ENCODE measurements at regions not wholly inside any gene's neighbourhood (a gene's known extent, or its start where the extent isn't known, plus 50 kb on each side); places are given as distances from the start of the nearest gene placed in this dataset.
A peak's percentile ranks its signal among the peaks of the same experiment; 100 is the strongest.

- no peak for DNase-seq (ENCODE audit: low read depth)
Measured at GRCh38 chr15:62708470-62708869, 334.1 kb upstream of the TPM1 start.

- no peak for DNase-seq (ENCODE audit: low read depth)
Measured at GRCh38 chr15:62709261-62709660, 333.3 kb upstream of the TPM1 start.

GRCh38 chr15:62711691-62712454, 330.7 kb upstream of the TPM1 start:
- DNase-seq (ENCODE audit: low read depth): no peak

- no peak for DNase-seq (ENCODE audit: low read depth)
Measured at GRCh38 chr15:62712455-62712839, 330.1 kb upstream of the TPM1 start.

GRCh38 chr15:62715946-62716345, 326.6 kb upstream of the TPM1 start:
- DNase-seq (ENCODE audit: low read depth): no peak

- DNase-seq (ENCODE audit: low read depth): no peak
Measured at GRCh38 chr15:62717496-62717895, 325.1 kb upstream of the TPM1 start.

- DNase-seq (ENCODE audit: low read depth): no peak
Measured at GRCh38 chr15:62719316-62719715, 323.2 kb upstream of the TPM1 start.

GRCh38 chr15:62722237-62722636, 320.3 kb upstream of the TPM1 start:
- DNase-seq (ENCODE audit: low read depth): no peak

GRCh38 chr15:62726461-62726860, 316.1 kb upstream of the TPM1 start:
- no peak for DNase-seq (ENCODE audit: low read depth)

- DNase-seq (ENCODE audit: low read depth): no peak
Measured at GRCh38 chr15:62727501-62727900, 315.0 kb upstream of the TPM1 start.

GRCh38 chr15:62730825-62731224, 311.7 kb upstream of the TPM1 start:
- no peak for DNase-seq (ENCODE audit: low read depth)

- no peak for DNase-seq (ENCODE audit: low read depth)
Measured at GRCh38 chr15:62732078-62732477, 310.5 kb upstream of the TPM1 start.

GRCh38 chr15:62734706-62735105, 307.8 kb upstream of the TPM1 start:
- DNase-seq (ENCODE audit: low read depth): no peak

- no peak for DNase-seq (ENCODE audit: low read depth)
Measured at GRCh38 chr15:62736756-62737155, 305.8 kb upstream of the TPM1 start.

GRCh38 chr15:62737551-62737950, 305.0 kb upstream of the TPM1 start:
- DNase-seq (ENCODE audit: low read depth): no peak

GRCh38 chr15:62739082-62739481, 303.5 kb upstream of the TPM1 start:
- no peak for DNase-seq (ENCODE audit: low read depth)

- DNase-seq (ENCODE audit: low read depth): no peak
Measured at GRCh38 chr15:62739507-62739906, 303.0 kb upstream of the TPM1 start.

GRCh38 chr15:62740141-62741004, 302.2 kb upstream of the TPM1 start:
- no peak for DNase-seq (ENCODE audit: low read depth)

- no peak for DNase-seq (ENCODE audit: low read depth)
Measured at GRCh38 chr15:62741106-62741505, 301.4 kb upstream of the TPM1 start.

- DNase-seq (ENCODE audit: low read depth): peak; percentile 5
Measured at GRCh38 chr15:62742409-62743171, 300.0 kb upstream of the TPM1 start.

GRCh38 chr15:62745621-62746225, 296.8 kb upstream of the TPM1 start:
- no peak for DNase-seq (ENCODE audit: low read depth)

GRCh38 chr15:62748196-62748595, 294.4 kb upstream of the TPM1 start:
- DNase-seq (ENCODE audit: low read depth): no peak

All from activated T-helper 9 cell treated with anti-CD3 and anti-CD28 coated beads, Interleukin-2, amount 50 U/mL, for 16 hours (primary cell).